ENCODE measurements at regions not wholly inside any gene's neighbourhood (a gene's known extent, or its start where the extent isn't known, plus 50 kb on each side); places are given as distances from the start of the nearest gene placed in this dataset.
A peak's percentile ranks its signal among the peaks of the same experiment; 100 is the strongest.

DNA sequence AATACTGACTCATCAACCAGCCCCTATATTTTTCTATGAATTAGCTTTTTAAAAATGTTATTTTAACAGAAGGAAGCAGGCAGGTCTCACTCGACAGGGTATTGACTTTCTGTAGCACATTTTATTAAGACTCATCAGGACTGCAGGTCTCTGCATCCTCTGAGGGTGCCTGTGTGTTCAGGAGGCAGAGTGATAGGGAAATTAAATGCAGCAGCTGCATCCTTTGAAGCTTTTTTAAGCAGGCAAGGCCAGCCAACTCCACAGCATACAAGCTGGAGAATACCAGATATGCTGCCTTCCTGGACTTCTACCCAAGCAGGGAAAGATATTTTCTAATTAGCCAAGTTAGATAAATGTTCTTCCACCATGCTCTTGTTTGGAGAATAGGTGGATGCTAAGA, 124.9 kb downstream of the WSCD1 start:
- Histone ChIP-seq H3F3A (ENCODE audit: insufficient read depth, low read depth) (no peaks in the 10 kb centered on the region), H4K20me1 (ENCODE audit: insufficient read depth) (no peaks in the 10 kb centered on the region), H2AFZ (no peak overlapping the region), H3K9me3 (ENCODE audit: insufficient read depth, low read depth) (no peaks in the 10 kb centered on the region), H3K4me1 (replicated peaks; ENCODE audit: insufficient read depth) (no peaks in the 10 kb centered on the region), H3K79me2 (ENCODE audit: low read depth) (no peaks in the 10 kb centered on the region), H3K27ac (no peak overlapping the region), H3K27me3 (ENCODE audit: insufficient read depth, low read depth) (peaks cover 72% of the 10 kb centered on the region), H3K36me3 (ENCODE audit: low read depth) (no peaks in the 10 kb centered on the region), H3K4me3 (no peak overlapping the region), H3K4me2 (no peak overlapping the region), H3K9me2 (ENCODE audit: insufficient read depth) (no peaks in the 10 kb centered on the region)
- TF ChIP-seq, protein P1, sequence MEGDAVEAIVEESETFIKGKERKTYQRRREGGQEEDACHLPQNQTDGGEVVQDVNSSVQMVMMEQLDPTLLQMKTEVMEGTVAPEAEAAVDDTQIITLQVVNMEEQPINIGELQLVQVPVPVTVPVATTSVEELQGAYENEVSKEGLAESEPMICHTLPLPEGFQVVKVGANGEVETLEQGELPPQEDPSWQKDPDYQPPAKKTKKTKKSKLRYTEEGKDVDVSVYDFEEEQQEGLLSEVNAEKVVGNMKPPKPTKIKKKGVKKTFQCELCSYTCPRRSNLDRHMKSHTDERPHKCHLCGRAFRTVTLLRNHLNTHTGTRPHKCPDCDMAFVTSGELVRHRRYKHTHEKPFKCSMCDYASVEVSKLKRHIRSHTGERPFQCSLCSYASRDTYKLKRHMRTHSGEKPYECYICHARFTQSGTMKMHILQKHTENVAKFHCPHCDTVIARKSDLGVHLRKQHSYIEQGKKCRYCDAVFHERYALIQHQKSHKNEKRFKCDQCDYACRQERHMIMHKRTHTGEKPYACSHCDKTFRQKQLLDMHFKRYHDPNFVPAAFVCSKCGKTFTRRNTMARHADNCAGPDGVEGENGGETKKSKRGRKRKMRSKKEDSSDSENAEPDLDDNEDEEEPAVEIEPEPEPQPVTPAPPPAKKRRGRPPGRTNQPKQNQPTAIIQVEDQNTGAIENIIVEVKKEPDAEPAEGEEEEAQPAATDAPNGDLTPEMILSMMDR (conservative IDR thresholded peaks at IDR 0.05): no peak
- no peak for TF ChIP-seq EZH2 (IDR thresholded peaks at IDR 0.05; ENCODE audit: low read depth)
- no TSS peak for BruUV-seq (replicated peaks)
- no peak for DNase-seq
- intact Hi-C loops (cut with micrococcal nuclease; ENCODE audit: unreplicated experiment): no loop called here
- POLR2A ChIA-PET (ENCODE audit: unreplicated experiment): no interaction called here
- CTCF ChIA-PET: no interaction called here

DNA sequence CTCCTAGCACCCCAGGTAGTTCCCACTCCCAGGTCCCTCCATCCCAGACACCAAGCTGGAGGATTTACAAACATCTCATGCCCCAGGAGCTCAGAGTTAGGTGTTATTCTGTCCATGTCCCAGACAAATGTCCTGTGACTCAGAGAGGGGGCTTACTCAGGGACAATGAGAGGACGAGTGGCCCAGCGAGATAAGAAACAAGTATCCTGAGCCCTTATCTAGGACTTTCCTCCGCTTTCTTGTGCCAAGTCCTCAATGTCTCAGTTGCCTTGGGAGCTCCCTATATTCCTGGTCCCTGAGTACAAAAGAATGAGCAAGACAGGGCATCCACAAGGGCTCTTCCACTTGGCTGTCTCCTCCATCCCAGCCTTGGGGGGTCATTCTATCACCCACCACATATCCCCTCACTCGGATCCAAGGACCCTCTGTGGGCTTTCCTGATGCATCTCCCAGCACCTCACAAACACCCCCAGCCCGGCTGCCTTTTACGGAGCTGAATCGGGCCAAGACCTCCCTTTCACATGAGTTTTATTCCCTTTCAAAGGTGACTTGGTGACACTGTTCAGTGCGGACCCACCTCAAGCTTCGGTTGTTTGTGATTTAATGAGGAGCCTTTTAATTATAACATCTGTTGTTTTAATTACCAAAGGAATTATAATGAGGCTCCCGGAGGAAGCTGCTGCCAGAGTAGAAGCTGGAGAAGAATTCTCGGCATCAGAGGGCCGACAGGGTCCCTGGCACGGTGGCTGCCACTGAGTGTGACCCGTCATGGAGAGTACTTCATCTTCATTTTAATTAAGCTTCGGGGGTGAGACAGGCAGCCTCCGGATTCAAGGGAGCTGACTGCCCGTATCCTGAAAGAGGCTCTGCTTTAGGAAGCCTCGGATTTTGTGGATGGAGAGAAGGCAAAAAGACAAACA, 121.5 kb downstream of the WSCD1 start:
- H3F3A ChIP-seq (ENCODE audit: insufficient read depth, low read depth): no peaks in the 10 kb centered on the region
- CTCF ChIA-PET: no interaction called here
- no peak overlapping the region for H2AFZ ChIP-seq
- intact Hi-C loops (cut with micrococcal nuclease; ENCODE audit: unreplicated experiment): no loop called here
- no peak overlapping the region for H3K4me2 ChIP-seq
- no peaks in the 10 kb centered on the region for H4K20me1 ChIP-seq (ENCODE audit: insufficient read depth)
- H3K36me3 ChIP-seq (ENCODE audit: low read depth): no peaks in the 10 kb centered on the region
- H3K4me1 ChIP-seq (replicated peaks; ENCODE audit: insufficient read depth): no peaks in the 10 kb centered on the region
- H3K9me3 ChIP-seq (ENCODE audit: insufficient read depth, low read depth): no peaks in the 10 kb centered on the region
- no peak overlapping the region for H3K27ac ChIP-seq
- no TSS peak for BruUV-seq (replicated peaks)
- H3K9me2 ChIP-seq (ENCODE audit: insufficient read depth): no peaks in the 10 kb centered on the region
- DNase-seq: peak in 1 of 2 experiments; percentile 29
- POLR2A ChIA-PET (ENCODE audit: unreplicated experiment): interaction anchor here (0.6 kb wide), 1 partner anchor 1401 kb away, joined by 3 read pairs; no protein-coding TSS in a partner anchor
- peaks cover 78% of the 10 kb centered on the region for H3K27me3 ChIP-seq (ENCODE audit: insufficient read depth, low read depth)
- no peaks in the 10 kb centered on the region for H3K79me2 ChIP-seq (ENCODE audit: low read depth)
- no peak overlapping the region for H3K4me3 ChIP-seq
- TF ChIP-seq, protein P1 (conservative IDR thresholded peaks at IDR 0.05): no peak
- no peak for TF ChIP-seq EZH2 (IDR thresholded peaks at IDR 0.05; ENCODE audit: low read depth)

DNA sequence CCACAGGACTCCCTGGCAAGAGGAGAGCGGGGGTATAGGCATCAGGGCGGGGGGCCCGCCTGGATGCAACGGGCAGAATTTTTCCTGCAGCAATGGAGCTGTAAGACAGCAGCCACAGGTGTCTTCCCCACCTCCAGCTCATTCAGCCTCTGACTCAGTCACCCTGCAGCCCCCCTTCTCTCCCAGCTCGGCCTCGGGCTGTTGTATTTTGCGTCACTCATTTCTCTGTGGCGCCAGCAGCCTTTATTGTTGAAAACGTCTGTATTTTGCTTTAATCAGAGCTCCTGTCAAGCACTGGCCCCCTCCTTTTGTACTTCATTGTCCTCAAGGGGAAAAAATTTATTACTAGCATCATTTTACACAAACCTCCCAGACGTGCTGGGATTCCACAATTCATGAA, 117.7 kb downstream of the WSCD1 start:
- no TSS peak for BruUV-seq (replicated peaks)
- Histone ChIP-seq H2AFZ (no peak overlapping the region), H4K20me1 (ENCODE audit: insufficient read depth) (no peaks in the 10 kb centered on the region), H3K4me3 (no peak overlapping the region), H3K9me2 (ENCODE audit: insufficient read depth) (no peaks in the 10 kb centered on the region), H3K79me2 (ENCODE audit: low read depth) (no peaks in the 10 kb centered on the region), H3F3A (ENCODE audit: insufficient read depth, low read depth) (no peaks in the 10 kb centered on the region), H3K4me2 (no peak overlapping the region), H3K9me3 (ENCODE audit: insufficient read depth, low read depth) (no peaks in the 10 kb centered on the region), H3K27me3 (ENCODE audit: insufficient read depth, low read depth) (peaks cover 75% of the 10 kb centered on the region), H3K4me1 (replicated peaks; ENCODE audit: insufficient read depth) (no peaks in the 10 kb centered on the region), H3K27ac (no peak overlapping the region), H3K36me3 (ENCODE audit: low read depth) (no peaks in the 10 kb centered on the region)
- no peak for DNase-seq
- ChIA-PET CTCF (no interaction called here), POLR2A (ENCODE audit: unreplicated experiment) (interaction anchor here (0.7 kb wide), 1 partner anchor 354 kb away, joined by 3 read pairs; no protein-coding TSS in a partner anchor)
- intact Hi-C loops (cut with micrococcal nuclease; ENCODE audit: unreplicated experiment): no loop called here
- no peak for TF ChIP-seq EZH2 (IDR thresholded peaks at IDR 0.05; ENCODE audit: low read depth)
- TF ChIP-seq, protein P1 (conservative IDR thresholded peaks at IDR 0.05): no peak
